Left ventricle myocardium inferior (tissue), 1 donor: ENCODE measurements at regions not wholly inside any gene's neighbourhood (a gene's known extent, or its start where the extent isn't known, plus 50 kb on each side); places are given as distances from the start of the nearest gene placed in this dataset.

Experiments used
- DNase-seq: peaks from one replicate; pipeline ENCODE4 v3.0.0-alpha.2; 2020
- H3K27ac ChIP-seq: fragments of 200-600 bp; replicated peaks from 2 replicates; pipeline ENCODE4 v1.8.0; 2021
- H3K27me3 ChIP-seq: fragments of 200-600 bp; 2 replicates; pipeline ENCODE4 v1.8.0; 2021; ENCODE audit warnings: low read depth
- H3K36me3 ChIP-seq: fragments of 200-600 bp; 2 replicates; pipeline ENCODE4 v1.8.0; 2021
- H3K4me1 ChIP-seq: fragments of 200-600 bp; 2 replicates; pipeline ENCODE4 v1.8.0; 2021
- H3K4me3 ChIP-seq: fragments of 200-600 bp; 2 replicates; pipeline ENCODE4 v1.8.0; 2021; ENCODE audit warnings: mild to moderate bottlenecking, moderate library complexity
- H3K9me3 ChIP-seq: fragments of 200-600 bp; replicated peaks from 2 replicates; pipeline ENCODE4 v1.8.0; 2021
- CTCF ChIP-seq: fragments of 200-600 bp; IDR thresholded peaks from 2 replicates; pipeline ENCODE4 v1.8.0; 2021; ENCODE audit warnings: antibody characterized with exemption, mild to moderate bottlenecking, borderline replicate concordance
- intact Hi-C: fragments of 100-400 bp; cut with micrococcal nuclease; formaldehyde crosslinking; loops from one replicate; pipeline ENCODE4 v1.11.0; 2022
- donor health status: DM: no; HTN: yes; CAD: no; lungs with severe emphysema.

DNA sequence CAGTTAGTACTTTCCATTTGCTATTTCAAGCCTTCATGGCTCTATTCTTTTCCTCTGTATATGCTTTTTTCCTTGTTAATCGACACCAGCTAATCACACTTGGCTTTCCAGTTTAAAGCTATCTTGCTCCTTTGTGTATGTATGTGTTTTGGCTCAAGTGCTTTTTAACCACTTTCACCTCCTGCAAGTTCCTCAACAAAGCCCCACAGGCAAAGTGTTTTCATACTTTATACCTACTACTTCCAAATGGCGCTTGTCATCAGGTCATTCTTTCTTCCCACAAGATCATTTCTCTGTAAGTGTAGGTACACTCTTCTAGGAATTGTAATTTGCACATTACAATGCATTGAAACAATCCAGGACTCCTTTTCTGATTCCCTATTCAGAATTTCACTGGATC, 64.0 kb upstream of the FIGN start:
- no peak for DNase-seq
- Histone ChIP-seq H3K9me3 (no peaks in the 10 kb centered on the region), H3K27ac (no peak overlapping the region), H3K4me1 (peaks cover 23% of the 10 kb centered on the region), H3K27me3 (no peaks in the 10 kb centered on the region), H3K4me3 (no peak overlapping the region), H3K36me3 (no peaks in the 10 kb centered on the region)
- TF ChIP-seq CTCF = no peak
- intact Hi-C loops = no loop called here

DNA sequence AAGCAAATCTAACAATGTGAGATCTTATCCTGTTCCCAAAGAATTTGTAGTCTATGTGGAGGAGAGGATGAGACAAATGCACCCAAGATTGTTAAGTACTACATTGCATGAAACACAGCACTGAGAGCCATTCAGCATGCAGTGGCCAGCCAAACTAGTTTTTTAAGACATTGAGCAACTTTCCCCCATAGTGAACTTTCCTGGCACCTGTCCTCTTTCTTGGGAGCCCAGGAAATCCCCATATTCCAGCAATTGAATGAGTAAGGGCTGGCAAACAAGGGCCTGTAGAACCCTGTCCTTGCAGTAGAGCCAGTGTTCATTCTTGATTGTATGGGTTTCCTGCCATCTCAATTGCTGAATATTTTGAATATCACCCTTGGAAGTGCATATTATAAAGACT, 58.8 kb upstream of the FIGN start:
- H3K9me3 ChIP-seq = no peaks in the 10 kb centered on the region
- intact Hi-C loops = no loop called here
- no peak for TF ChIP-seq CTCF
- H3K27ac ChIP-seq = no peak overlapping the region
- no peaks in the 10 kb centered on the region for H3K4me1 ChIP-seq
- no peak for DNase-seq
- no peaks in the 10 kb centered on the region for H3K36me3 ChIP-seq
- no peak overlapping the region for H3K4me3 ChIP-seq
- H3K27me3 ChIP-seq = no peaks in the 10 kb centered on the region
